Activated CD8-positive, alpha-beta T cell treated with anti-CD3 and anti-CD28 coated beads for 36 hours (primary cell): ENCODE measurements at regions not wholly inside any gene's neighbourhood (a gene's known extent, or its start where the extent isn't known, plus 50 kb on each side); places are given as distances from the start of the nearest gene placed in this dataset.

ENCODE experiments used
- ATAC-seq: fragments of 200-7000 bp; cut with Tn5 transposase; one replicate; pipeline ENCODE4 v1.10.0; 2021; ENCODE audit warnings: mild to moderate bottlenecking, moderate library complexity
- CTCF ChIA-PET: fragments of 350-600 bp; sonication (Branson Sonifier 250); formaldehyde crosslinking; loops from one replicate; lab custom pipeline; 2021; ENCODE audit warnings: antibody characterized with exemption; lab: Charles Lee
- POLR2A ChIA-PET: fragments of 350-600 bp; sonication (Branson Sonifier 250); formaldehyde crosslinking; loops from one replicate; lab custom pipeline; 2021; ENCODE audit warnings: antibody characterized with exemption; lab: Charles Lee
- DNase-seq: peaks from one replicate; pipeline ENCODE4 v3.0.0-alpha.2; 2020
- H3K27ac Mint-ChIP-seq: one replicate; pipeline ENCODE4 v1.8.0; 2021; ENCODE audit warnings: mild to moderate bottlenecking, mixed read lengths
- H3K27me3 Mint-ChIP-seq: one replicate; pipeline ENCODE4 v1.8.0; 2021; ENCODE audit warnings: mixed read lengths
- H3K36me3 Mint-ChIP-seq: one replicate; pipeline ENCODE4 v1.8.0; 2021; ENCODE audit warnings: low read depth, mixed read lengths
- H3K4me1 Mint-ChIP-seq: one replicate; pipeline ENCODE4 v1.8.0; 2021; ENCODE audit warnings: low read depth, mixed read lengths
- H3K4me3 Mint-ChIP-seq: one replicate; pipeline ENCODE4 v1.8.0; 2021; ENCODE audit warnings: mild to moderate bottlenecking, moderate library complexity, mixed read lengths
- H3K9me3 Mint-ChIP-seq: one replicate; pipeline ENCODE4 v1.8.0; 2021; ENCODE audit warnings: mixed read lengths
- intact Hi-C: fragments of 100-400 bp; cut with micrococcal nuclease; formaldehyde crosslinking; loops from one replicate; pipeline ENCODE4 v1.10.0; 2022
- TF ChIP-seq, protein P1 (sequence below): fragments of 200-600 bp; IDR thresholded peaks from one replicate; pipeline ENCODE4 v1.8.0; 2022; ENCODE audit warnings: antibody characterized with exemption, mild to moderate bottlenecking

DNA sequence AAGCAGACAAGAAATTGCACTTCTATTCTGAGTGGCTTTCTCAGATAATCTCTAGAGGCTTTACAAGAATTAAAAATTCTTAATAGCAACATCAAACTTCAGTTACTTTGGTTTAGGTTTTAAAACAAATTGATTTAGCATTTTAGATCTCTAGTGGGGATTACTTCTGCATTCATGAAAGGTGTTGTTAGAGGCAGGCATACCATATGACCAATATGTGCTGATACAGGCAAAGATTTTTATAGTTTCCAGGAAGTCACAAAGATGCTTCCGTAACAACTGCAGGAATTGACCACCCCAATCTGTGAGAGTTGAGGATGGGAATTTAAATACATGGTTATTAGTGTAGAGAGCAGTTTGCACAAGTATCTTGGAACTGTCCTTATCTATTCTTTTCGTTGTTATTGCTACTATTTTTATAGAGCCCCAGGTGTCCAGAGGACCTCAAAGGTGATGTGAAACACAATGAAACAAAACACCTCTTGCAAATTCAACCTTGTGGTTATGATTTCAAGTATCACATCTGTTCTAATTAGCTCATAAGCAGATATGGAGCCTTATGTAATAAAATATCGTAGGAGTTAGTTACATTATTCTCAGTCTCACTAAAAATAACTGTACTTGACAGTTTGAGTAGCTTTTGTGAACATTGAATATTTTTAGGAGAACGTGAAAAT lies 512.7 kb upstream of the ADGRL4 start:
- DNase-seq, result no peak
- intact Hi-C loops, result no loop called here
- H3K27me3 Mint-ChIP-seq, result no peaks in the 10 kb centered on the region
- no peaks in the 10 kb centered on the region for H3K36me3 Mint-ChIP-seq
- H3K4me3 Mint-ChIP-seq, result no peak overlapping the region
- POLR2A ChIA-PET, result no interaction called here
- H3K4me1 Mint-ChIP-seq, result no peaks in the 10 kb centered on the region
- CTCF ChIA-PET, result no interaction called here
- peaks cover 8% of the 10 kb centered on the region for H3K9me3 Mint-ChIP-seq
- no peak overlapping the region for H3K27ac Mint-ChIP-seq
- TF ChIP-seq, protein P1, sequence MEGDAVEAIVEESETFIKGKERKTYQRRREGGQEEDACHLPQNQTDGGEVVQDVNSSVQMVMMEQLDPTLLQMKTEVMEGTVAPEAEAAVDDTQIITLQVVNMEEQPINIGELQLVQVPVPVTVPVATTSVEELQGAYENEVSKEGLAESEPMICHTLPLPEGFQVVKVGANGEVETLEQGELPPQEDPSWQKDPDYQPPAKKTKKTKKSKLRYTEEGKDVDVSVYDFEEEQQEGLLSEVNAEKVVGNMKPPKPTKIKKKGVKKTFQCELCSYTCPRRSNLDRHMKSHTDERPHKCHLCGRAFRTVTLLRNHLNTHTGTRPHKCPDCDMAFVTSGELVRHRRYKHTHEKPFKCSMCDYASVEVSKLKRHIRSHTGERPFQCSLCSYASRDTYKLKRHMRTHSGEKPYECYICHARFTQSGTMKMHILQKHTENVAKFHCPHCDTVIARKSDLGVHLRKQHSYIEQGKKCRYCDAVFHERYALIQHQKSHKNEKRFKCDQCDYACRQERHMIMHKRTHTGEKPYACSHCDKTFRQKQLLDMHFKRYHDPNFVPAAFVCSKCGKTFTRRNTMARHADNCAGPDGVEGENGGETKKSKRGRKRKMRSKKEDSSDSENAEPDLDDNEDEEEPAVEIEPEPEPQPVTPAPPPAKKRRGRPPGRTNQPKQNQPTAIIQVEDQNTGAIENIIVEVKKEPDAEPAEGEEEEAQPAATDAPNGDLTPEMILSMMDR, result no peak
- ATAC-seq, result no peak

DNA sequence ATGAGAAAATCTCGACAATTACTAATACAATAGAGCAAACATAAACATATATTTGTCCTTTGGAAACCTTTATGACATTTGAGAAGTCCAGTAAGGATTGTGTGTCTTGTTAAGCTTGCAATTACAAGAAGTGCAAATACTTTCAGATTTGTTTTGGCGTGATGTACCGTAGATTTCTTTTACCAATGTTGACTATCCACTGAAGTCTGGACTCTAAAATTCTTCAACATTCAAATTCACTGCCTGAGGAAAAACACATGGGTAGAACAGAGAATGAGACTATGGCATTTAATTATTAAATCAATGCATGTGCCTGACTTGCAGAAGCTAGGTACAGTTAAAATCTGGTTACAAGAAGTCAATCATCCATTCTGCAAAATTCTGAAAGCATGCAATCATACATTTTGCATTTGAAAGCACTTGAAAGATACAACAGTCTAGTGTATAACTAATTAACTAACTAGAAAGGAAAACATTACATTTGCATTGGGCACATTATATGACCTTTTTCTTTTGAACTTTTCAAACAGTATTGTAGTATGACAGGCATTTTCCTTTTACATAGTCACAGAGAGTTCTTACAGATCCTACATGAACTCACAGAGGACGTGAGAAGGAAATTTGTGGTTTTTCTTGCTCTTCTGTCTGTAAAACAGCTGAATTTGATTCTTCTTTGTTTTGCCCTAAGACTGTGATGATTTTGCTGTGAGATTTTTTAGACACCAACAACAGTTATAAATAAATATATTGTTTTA lies 511.1 kb upstream of the ADGRL4 start:
- no peak for DNase-seq
- TF ChIP-seq, protein P1, result no peak
- H3K27me3 Mint-ChIP-seq, result no peaks in the 10 kb centered on the region
- H3K27ac Mint-ChIP-seq, result no peak overlapping the region
- POLR2A ChIA-PET, result no interaction called here
- H3K4me1 Mint-ChIP-seq, result no peaks in the 10 kb centered on the region
- CTCF ChIA-PET, result no interaction called here
- ATAC-seq, result no peak
- H3K4me3 Mint-ChIP-seq, result no peak overlapping the region
- peaks cover 8% of the 10 kb centered on the region for H3K9me3 Mint-ChIP-seq
- H3K36me3 Mint-ChIP-seq, result no peaks in the 10 kb centered on the region
- intact Hi-C loops, result no loop called here

DNA sequence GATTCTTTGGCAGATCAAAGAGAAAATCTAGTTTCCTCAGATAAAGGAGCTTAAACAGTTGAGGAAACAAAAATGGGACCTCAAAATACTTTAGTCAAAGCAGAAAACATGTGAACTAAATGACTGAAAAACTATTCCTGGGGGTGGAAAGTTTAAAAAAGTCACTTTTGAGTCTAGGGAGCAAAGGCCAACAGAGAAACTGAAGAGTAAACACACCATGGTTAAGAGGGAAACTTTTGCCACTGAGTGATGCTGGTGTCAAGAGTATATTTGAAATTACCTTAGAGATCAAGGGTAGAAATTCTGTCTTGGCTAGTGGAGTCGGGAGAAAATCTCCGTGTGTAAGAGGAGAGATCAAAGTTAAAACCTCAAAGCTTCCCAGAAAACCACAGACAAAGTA lies 501.2 kb upstream of the ADGRL4 start:
- TF ChIP-seq, protein P1, result no peak
- Mint-ChIP-seq H3K27ac (no peak overlapping the region), H3K4me1 (no peaks in the 10 kb centered on the region), H3K9me3 (peaks cover 2% of the 10 kb centered on the region), H3K27me3 (no peaks in the 10 kb centered on the region), H3K4me3 (no peak overlapping the region), H3K36me3 (no peaks in the 10 kb centered on the region)
- intact Hi-C loops, result no loop called here
- POLR2A ChIA-PET, result no interaction called here
- ATAC-seq (no peak), DNase-seq (no peak)
- CTCF ChIA-PET, result no interaction called here

DNA sequence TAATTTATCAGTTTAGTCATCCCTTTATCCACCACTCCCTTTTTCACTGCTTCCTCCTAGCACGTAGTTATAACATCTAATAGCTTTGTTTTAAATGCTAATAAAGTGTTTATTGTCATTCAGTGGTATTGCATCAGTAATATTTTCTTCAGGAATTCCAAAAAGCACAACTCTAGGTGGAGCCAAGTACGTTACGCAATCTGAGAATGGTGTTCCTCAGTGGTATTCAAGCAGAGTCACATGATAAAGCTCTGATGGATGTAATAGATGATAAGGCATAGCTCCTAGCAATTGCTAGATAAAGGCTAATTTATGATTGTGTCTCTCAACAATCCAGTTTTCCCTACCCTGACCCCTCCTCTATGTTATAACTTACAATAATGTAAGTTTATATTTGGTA lies 494.6 kb upstream of the ADGRL4 start:
- Mint-ChIP-seq H3K9me3 (no peaks in the 10 kb centered on the region), H3K4me1 (no peaks in the 10 kb centered on the region), H3K4me3 (no peak overlapping the region), H3K27me3 (no peaks in the 10 kb centered on the region), H3K36me3 (no peaks in the 10 kb centered on the region), H3K27ac (no peak overlapping the region)
- ATAC-seq (no peak), DNase-seq (no peak)
- POLR2A ChIA-PET, result no interaction called here
- CTCF ChIA-PET, result no interaction called here
- intact Hi-C loops, result no loop called here
- TF ChIP-seq, protein P1, result no peak

DNA sequence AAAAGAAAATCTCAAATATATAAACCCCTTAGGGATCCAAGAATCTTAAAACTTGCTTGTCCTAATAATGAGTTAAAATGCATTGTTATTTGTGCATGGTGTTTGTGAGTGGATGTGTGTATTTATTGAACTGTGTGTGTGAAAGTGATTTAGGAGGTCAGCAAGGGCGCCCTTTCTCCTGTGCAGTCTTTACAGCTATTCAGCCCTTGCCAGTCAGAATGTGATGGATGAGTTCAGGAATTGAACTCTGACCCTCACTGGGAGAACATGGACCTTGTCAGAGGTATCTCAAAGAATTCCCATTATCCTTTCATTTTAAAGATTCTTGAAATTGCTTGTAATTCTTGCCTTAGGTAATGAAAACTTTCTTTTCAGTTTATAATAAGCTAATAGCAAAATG lies 493.0 kb upstream of the ADGRL4 start:
- no peaks in the 10 kb centered on the region for H3K4me1 Mint-ChIP-seq
- no peak for ATAC-seq
- H3K4me3 Mint-ChIP-seq, result no peak overlapping the region
- TF ChIP-seq, protein P1, result no peak
- no peaks in the 10 kb centered on the region for H3K27me3 Mint-ChIP-seq
- H3K9me3 Mint-ChIP-seq, result no peaks in the 10 kb centered on the region
- ChIA-PET POLR2A (no interaction called here), CTCF (no interaction called here)
- DNase-seq, result no peak
- intact Hi-C loops, result no loop called here
- no peaks in the 10 kb centered on the region for H3K36me3 Mint-ChIP-seq
- no peak overlapping the region for H3K27ac Mint-ChIP-seq
